GM11168 (cell line): ENCODE measurements at regions not wholly inside any gene's neighbourhood (a gene's known extent, or its start where the extent isn't known, plus 50 kb on each side); places are given as distances from the start of the nearest gene placed in this dataset.
"Not testable (repeated sequence)": the region's sequence is repeated elsewhere in the genome, so short reads cannot be mapped to it uniquely, and the experiment has no call there.

Experiments used
- in situ Hi-C: fragments of 300-500 bp; cut with MboI; formaldehyde crosslinking; loops from one replicate; pipeline ENCODE4 v1.12.0; 2022; ENCODE audit warnings: low sequenced_read_pairs; ENCODE audit not compliant: unreplicated experiment

DNA sequence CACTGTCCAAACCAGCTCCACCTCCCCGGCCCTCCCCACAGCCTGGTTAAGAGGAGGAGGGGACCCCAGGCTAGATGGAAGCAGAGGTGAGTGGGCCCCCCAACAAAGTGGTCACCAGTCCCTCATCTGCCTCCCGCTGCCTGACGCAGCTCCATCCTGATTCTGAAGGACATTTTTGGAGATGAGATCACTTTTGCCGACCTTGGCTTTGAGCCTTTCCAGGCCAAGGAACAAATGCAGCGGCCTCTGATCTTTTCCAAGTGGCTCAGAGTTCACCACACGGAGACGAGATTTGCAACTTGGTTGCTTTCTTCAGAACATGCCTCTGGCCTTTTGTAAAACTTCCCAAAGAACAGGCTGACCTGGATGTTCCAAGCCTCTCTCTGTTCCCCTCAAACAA, 223.1 kb downstream of the NPHP4 start:
- in situ Hi-C loops = no loop called here

DNA sequence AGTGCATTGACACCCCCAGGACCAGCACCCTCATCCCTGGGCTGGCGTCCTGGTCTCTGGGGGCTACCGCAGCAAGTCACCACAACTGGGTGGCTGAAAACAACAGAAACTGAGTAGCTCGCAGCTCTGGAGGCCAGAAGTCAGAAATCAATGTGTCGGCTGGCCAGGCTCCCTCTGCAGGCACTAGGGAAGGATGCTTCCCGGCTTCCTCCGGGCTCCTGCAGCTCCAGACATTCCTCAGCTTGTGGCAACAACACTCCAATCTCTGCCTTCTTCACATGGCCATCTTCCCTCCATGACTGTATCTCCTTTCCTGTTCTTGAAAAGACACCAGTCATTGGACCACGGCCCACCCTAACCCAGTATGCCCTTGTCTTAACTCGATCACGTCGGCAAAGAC, 224.2 kb downstream of the NPHP4 start:
- in situ Hi-C loops = no loop called here

DNA sequence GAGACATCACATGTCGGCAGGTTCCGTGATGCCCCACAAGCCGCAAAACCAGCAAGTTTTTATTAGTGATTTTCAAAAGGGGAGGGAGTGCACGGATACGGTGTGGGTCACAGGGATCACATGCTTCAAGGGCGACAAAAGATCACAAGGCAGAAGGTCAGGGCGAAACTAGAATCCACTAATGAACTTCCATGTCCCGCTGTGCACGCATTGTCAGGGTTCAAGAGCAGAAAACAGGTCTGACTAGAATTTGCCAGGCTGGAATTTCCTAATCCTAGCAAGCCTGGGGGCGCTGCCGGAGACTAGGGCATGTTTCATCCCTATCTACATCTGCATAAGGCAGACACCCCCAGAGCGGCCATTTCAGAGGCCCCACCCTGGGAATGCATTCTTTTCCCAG, 225.2 kb downstream of the NPHP4 start:
- in situ Hi-C loops = not testable (repeated sequence)

DNA sequence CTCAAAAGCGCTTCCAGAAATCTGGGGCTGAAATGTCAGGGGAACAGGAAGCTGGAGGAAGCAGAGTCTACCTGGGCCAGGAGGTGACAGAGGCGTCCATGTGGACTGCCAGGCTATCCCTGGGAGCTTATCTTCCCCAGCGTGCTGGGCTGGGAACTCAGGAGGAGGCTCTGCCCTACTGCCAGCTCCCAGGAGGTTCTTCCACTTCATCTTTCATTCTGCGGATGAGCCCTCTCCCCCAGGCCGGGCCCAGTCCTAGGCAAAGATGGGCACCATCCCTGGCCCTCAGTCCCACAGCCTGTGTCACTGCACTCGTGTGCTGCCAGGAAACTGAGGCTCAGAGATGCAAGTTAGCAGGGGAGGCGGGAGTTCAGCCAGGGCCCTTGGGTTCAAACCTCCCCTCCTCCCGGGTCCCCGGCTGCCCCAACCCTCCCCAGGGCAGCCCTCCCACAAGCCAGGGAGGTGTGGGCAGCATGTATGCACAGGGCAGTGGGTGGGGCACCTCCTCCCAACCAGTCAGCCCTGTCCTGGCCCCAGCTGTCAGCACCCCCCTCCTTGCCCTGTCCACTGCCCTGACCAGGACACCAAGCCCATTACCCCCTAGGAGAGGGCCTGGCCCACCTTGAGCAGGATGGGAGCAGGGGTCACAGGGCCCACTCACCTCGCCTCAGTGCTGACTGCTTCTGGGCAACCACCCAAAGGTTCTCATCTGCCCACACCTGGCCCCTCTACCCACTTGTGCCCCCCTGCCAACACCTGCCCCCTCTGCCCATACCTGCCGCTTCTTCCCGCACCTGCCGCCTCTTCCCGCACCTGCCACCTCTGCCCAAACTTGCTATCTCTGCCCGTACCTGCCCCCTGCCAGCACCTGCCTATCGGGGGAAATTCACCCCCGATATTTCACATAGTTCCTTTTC, 226.0 kb downstream of the NPHP4 start:
- in situ Hi-C loops = no loop called here

DNA sequence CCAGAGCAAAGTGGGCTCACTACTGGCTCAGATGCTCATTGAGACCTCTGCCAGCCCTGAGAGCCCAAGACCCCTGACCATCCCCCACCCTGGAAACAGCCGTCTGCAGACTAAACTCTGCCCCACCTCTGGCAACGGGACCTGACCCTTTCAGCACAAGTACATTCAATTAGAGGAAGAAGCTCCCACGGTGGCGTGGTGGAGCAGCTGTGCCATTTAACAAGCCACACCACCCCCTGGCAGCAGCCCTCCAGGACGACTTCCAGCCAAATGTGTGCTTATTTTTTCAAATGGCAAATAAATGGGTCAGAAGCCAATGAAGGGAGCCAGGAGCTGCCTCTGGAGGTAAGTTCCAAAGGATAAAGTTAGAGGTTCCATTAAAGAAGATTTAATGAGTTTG, 226.7 kb downstream of the NPHP4 start:
- in situ Hi-C loops = no loop called here

DNA sequence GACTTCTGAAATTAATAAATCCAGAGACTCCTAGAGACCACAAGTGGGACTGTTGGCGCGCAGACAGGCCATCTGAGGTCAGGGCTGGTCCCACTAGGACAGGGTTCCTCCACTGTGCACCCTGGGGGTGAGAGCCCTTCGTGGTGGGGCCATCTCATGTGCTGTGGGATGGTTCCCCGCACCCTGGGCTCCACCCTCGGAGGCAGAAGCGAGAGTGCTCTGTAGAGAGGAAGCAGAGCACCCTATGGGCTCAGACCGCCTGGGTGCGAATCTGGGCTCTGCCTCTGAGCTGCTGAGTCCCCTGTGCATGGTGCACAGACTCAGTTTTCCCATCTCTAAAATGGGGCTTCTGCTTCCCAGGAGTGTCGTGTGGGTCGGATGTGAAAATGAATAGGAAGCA, 227.3 kb downstream of the NPHP4 start:
- in situ Hi-C loops = no loop called here

DNA sequence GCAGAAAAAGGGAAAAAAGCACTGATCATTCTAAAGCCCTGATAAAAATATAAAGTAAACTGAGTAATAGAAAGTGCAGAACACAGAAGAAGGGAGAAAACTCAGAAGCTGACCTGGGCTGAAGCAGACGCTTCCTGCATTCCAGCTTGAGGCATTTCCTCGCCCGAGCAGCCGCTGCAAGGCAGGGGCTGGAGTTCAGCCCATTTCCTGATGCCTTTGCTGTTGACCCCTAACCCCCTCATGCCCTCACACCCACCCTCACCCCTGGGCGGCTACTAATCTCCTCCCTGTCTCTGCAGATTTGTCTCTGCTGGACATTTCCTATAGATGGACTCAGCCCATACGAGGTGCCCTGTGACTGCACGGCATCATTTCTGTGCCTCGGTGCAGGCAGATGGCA, 227.8 kb downstream of the NPHP4 start:
- in situ Hi-C loops = no loop called here

DNA sequence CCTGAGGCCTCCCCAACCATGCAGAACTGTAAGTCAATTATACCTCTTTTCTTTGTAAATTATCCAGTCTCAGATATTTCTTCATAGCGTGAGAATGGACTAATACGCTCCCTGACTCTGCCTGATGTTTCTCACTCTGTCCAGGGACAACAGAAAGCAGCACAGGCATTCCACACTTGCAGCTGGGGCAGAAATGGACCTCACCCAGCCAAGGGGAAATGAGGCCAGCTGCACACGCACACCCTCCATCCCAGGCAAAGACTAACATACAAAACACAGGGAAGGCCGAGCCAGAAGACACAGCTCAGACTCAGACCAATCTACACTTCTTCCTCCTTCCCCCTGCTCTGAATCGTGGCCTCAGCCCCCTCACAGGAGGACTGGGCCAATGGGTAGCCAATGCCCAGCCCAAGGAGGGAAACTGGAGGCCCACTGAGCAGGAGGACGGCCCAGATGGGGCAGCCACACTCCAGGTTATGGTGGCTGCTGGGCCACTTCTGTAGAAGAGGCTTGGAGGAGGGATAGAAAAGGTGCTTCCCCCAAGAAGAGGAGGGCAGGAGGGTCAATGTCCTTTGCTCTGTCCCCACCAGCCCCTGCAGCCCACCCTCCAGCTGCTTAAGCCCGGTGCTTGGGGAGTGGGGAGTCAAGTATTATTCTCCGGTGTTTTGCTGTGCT, 228.4 kb downstream of the NPHP4 start:
- in situ Hi-C loops = no loop called here

DNA sequence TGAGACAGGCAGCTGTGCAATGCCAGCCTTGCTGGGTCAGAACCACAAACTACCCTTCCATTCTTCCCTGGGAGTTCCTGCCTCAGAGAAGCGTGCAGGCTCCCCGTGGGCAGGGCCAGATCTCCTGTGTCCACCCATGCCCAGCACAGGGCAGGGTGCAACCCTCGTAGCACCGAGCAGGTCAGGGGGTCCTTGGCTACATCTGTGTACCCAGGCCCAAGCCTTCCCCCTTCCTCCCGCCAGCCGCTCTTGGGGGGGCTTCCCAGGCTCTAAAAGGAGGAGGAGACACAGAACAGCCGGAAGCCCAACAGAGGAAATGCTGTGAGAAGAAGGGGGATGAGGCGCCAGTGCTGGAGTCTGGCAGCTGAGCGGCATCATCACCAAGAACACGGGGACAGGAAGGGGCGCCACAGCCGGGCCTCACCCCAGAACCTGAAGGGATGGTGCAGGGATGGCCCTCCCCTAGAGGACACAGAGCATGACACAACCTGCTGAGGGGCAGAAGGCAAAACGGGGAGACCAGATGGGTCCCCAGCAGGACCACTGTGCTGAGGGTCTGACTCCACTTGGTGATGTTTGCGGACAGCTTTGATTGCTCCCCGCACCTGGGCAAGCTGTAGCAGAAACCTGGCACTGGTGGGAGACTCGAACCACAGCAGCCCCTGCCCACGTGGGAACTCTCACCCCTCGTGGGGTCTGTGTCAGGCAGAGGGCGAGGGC, 233.2 kb downstream of the NPHP4 start:
- in situ Hi-C loops = no loop called here

DNA sequence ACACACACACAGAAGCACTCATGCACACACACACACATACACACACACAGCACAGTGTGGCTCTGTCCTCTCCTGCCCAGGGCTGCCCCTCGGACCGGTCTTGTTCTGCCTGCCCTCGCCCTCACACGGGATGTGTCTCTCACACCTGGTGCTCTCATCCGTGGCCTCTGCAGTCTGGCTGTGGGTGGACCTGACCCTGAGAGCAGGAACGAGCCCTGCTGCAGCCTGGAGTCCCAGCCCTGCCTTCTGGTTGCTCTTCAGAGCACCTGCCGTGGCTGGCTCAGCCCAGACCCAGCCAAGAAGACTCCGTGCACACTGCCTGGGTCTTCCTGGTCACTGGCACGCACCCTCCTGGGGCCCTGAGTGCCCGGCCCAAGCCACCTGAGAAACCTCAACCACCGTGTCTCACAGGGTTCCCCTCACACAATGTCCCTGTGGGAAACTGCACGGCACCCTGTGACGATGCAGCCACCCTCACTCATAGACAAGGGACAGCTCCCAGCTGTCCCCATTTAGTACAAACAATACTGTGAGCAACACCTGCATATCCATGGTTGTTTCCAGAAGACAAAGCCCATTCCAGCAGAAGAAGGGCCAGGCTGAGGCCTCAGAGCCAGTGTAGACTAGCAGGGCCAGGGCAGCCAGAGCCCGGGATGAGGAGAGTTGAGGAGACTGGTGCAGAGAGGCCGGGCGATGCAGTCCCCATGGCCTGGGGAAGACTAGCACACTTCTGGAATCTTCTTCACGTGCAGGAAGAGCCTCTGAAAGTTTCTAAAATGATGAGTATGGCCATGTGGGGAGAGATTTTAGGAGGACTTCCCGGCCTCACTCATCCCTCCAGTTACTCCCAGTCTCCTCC, 234.0 kb downstream of the NPHP4 start:
- in situ Hi-C loops = no loop called here

DNA sequence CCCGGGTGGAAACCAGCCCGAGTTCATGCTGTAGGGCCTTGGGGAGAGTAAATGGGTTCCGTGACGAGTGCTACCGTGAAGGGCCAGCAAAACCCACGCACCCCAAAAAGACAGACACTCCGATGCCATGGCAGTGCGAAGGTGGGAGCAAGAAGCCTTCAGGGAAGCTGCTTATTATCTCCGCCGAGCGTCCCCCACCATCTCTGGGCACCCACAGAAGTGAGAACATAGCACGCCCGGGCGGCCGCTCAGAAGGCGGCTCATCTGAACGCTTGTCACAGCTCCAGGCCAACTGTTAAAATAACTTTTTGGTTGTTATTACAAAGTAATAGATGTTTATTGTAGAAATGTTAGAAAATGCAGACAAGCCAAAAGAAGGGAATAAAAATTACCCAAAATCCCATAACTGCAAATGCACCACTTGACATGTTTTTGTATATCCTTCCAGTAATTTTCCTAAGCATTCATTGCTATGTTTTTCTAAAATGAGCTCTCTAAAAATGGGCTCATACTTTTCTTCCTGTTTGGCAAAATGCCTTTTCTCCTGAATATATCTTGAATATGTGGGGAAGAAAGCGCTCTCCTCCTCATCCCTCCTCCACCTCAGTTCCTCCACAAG, 234.9 kb downstream of the NPHP4 start:
- in situ Hi-C loops = no loop called here

DNA sequence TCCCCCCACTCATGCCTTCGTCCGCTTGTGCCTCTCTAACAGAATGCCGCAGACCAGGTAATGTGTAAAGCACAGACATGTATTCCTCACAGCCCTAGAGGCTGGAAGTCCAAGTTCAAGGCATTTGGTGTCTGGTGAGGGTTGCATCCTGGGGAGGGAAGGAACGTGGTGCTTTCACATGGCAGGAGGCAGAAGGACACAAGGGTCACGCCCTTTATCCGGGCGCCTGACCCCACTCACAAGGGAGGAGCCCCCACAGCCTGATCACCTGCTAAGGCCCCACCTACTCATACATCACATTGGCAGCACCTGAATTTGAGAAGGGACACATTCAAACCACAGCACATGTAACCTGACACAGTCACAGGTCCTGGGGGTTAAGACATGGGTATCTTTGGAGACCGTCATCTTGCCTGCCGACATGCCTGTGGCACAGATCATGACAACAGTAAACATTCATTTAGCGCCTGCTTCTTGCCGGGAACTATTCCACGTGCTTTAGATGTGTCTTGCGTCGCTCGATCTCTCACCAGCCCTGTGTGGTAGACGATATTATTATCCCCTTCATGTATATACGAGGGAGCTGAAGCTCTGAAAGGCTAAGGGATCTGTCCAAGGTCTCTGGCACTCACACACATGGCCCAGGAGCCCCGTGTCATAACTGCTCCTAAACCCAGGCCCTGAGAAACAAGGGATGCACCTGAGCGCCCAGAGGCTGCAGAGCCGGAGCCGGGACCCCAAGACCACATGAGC, 235.6 kb downstream of the NPHP4 start:
- in situ Hi-C loops = no loop called here

DNA sequence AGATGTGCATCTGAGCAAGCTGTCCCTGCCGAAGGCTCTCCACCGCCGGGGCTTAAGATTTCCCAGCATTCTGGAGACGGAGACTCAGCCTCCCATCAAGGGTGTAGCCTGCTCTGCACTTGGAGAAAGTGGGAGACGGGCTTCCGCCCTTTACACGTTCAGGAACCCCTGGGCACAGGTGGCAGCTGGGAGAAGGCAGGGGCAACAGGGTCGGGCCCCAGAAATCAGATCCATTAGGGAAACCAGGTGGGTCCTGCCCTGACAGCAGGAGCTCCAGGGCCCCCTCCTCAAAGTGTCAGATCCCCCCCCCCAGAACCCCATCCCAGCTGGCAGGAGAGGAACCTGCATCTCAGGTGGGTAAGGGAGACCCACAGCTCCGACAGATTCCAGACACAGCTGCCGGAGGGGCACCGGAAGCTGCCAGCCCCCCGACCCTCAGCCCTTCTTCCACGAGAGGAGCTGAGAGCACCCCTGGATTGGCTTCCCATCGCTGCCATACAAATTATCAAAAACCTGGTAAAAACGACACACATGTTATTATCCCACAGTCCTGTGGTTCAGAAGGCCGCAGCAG, 236.6 kb downstream of the NPHP4 start:
- in situ Hi-C loops = no loop called here

DNA sequence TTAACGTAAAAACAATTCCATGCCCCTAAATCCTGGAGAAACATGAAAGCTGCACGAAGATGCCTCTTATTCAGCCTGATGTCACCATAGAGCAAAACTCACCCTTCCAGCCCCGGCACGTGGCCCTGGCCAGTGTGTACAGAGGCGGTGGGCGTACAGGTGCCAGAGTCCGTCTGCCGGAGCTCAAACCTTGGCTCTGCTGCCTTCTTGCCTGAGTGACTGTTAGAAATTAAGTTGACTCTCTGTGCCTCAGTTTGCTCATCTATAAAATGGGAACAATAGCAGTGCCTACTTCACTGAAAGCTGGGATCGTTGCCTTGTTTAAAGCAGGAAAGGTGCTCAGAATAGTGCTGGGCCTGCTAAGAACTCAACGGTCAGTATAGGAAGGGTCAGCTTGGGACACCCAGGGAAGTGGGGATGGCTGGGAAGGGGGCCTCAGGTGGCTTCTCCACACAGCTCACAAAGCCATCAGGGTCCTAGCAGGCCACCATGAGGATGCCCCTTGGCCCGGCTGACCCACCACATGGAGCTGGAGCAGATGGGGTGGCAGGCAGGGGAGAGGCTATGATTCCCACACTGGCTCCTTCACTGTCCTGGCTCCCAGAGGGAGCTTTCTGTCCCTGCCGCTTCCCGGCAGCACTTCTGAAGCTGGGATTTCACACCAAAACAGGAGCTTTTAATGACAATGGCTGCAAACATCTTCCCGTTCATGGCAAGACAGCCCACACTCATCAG, 237.2 kb downstream of the NPHP4 start:
- in situ Hi-C loops = no loop called here

DNA sequence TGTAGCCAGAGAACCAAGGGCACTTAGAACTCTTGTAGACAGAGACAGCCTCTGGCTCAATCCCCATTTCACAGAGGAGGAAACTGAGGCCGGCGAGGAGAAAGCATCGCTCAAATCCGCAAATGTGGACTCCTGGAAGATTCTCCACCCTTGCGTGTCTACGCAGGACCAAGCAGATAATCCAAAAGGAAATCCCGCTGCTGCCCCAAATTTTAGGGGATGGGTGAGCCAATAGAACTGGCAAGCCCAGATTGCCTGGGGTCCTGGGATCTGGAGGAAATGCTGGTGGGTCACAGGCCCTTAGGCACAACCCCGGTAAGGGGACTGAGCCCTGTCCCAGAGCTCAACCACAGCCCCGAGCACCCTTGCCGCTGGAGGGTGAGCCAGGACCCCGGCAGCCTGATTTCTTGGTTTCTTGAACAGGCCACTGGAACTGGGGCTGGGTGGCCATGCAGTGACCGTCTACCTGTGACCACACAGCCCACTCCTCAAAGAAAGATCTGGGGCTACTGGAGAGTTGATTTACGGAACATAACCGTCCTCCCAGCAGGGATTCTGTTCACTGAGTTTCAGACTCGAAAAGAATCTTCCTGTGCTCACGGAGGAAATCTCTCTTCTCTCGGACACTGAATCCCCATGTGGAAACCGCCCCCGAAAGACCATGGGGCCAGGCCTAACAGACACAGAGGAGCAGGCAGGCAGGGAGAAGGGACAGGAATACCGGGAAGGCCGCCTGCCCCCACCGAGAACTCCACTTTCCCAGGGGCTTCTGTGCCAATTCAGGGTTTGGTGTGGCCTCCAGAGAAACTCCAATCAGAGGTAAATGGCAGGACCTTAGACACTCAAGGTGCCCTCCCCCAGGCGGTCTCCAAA, 238.4 kb downstream of the NPHP4 start:
- in situ Hi-C loops = no loop called here

DNA sequence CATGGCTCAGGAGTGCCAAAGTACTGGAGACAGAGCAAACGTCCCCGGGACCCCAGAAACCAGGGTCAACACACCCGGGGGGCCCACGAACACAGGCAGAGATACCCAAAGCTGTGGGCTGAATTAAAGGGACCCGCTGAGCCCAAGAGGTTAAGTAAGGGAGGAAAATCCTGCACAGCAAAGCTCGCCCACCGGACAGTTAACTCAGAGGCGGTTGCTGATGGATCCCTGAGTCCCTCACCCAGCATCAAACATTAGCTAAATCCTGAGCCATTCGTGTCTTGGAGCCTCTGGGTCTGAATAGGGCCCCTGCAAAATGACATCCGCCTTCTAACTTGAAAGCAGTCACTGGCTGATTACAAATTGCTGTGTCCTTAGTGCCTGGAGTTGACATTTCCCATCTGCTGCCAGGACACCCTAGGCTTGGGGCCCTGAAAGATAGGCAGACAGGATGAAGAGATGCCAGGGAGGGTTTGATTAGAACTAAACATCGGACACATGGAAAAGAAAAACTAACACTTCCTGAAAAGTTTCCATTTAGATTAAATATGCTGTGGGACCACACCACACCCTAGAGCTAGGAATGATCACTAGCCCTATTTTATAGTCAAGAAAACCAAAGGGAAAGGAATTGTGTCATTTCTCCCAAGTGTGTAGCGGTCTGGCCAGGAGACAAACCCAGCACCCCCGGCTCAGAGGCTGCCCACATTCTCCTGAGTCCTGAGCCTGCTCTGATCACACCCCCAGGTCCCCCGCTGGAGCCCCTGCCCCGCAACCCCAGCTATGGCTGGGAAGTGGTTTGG, 239.3 kb downstream of the NPHP4 start:
- in situ Hi-C loops = no loop called here
